ENCODE measurements at regions not wholly inside any gene's neighbourhood (a gene's known extent, or its start where the extent isn't known, plus 50 kb on each side); places are given as distances from the start of the nearest gene placed in this dataset.

DNA sequence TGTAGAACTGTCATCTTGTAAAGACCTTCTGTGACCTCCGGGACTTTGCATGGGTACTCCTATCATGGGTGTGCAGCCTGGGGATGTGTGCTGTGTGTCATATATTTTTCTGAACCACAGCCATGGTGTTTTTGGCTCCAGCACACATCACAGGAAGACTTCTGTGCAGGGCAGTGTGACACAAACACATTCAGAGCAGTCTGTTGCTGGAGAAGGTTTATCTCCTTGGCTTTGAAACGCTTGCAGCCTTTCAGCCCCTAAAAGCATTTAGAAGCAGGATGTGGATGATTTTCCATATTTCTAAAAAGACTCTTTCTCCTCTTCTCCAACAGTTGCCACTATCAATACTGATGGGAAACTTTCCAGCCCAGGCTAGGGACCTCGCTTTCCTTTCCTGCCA is 221.6 kb upstream of the FOXA2 start:
- no peak for TF ChIP-seq CTCF (IDR thresholded peaks at IDR 0.05)
- no peak for TF ChIP-seq POLR2A (IDR thresholded peaks at IDR 0.05)
- TF ChIP-seq POLR2AphosphoS5 (IDR thresholded peaks at IDR 0.05; ENCODE audit: insufficient read depth in 1 of 2, low read depth in 1 of 2): no peak
